HEK293T (cell line): ENCODE measurements at regions not wholly inside any gene's neighbourhood (a gene's known extent, or its start where the extent isn't known, plus 50 kb on each side); places are given as distances from the start of the nearest gene placed in this dataset.

ENCODE experiments used
- CTBP1 ChIP-seq: fragments of 450-650 bp; IDR thresholded peaks from 2 replicates; pipeline ENCODE4 v1.6.1; 2016; ENCODE audit warnings: borderline replicate concordance
- ELF4 ChIP-seq: fragments of 450-650 bp; IDR thresholded peaks from 2 replicates; pipeline ENCODE4 v1.6.1; 2017; ENCODE audit warnings: antibody characterized with exemption
- FOXK2 ChIP-seq: fragments of 450-650 bp; IDR thresholded peaks from 2 replicates; pipeline ENCODE4 v1.6.1; 2016; ENCODE audit warnings: mild to moderate bottlenecking
- FOXM1 ChIP-seq: fragments of 450-650 bp; IDR thresholded peaks from 2 replicates; pipeline ENCODE4 v1.6.1; 2017; ENCODE audit warnings: mild to moderate bottlenecking, borderline replicate concordance
- PKNOX1 ChIP-seq: fragments of 450-650 bp; IDR thresholded peaks from 2 replicates; pipeline ENCODE4 v1.6.1; 2016
- SUZ12 ChIP-seq: fragments of 450-650 bp; IDR thresholded peaks from 2 replicates; pipeline ENCODE4 v1.6.1; 2016; ENCODE audit warnings: mild to moderate bottlenecking
- ZNF384 ChIP-seq: fragments of 450-650 bp; IDR thresholded peaks from 2 replicates; pipeline ENCODE4 v1.6.1; 2016

GRCh38 chr2:172284209-172284608, 143.2 kb upstream of the ITGA6 start:
- TF ChIP-seq ELF4 (no peak), FOXK2 (no peak), CTBP1 (no peak), PKNOX1 (no peak), SUZ12 (no peak), FOXM1 (no peak), ZNF384 (no peak)
